NCI-H2196 (cell line): ENCODE measurements at regions not wholly inside any gene's neighbourhood (a gene's known extent, or its start where the extent isn't known, plus 50 kb on each side); places are given as distances from the start of the nearest gene placed in this dataset.

Source experiments
- DNase-seq: peaks from one replicate; lab custom pipeline; 2025; ENCODE audit not compliant: unreplicated experiment; lab: John Stamatoyannopoulos, UW

- DNase-seq: no peak
Measured at GRCh38 chr2:74759986-74760385, 73.9 kb upstream of the HK2 start.

GRCh38 chr2:74760875-74761630 is 72.9 kb upstream of the HK2 start:
- peak; percentile 25 for DNase-seq

- no peak for DNase-seq
Measured at GRCh38 chr2:74762789-74763188, 71.1 kb upstream of the HK2 start.

- no peak for DNase-seq
Measured at GRCh38 chr2:74763962-74764428, 69.9 kb upstream of the HK2 start.

GRCh38 chr2:74764429-74765272 is 69.3 kb upstream of the HK2 start:
- DNase-seq: peak; percentile 35

- no peak for DNase-seq
Measured at GRCh38 chr2:74766780-74767179, 67.1 kb upstream of the HK2 start.

- no peak for DNase-seq
Measured at GRCh38 chr2:74767618-74768017, 66.3 kb upstream of the HK2 start.

- no peak for DNase-seq
Measured at GRCh38 chr2:74768401-74768914, 65.5 kb upstream of the HK2 start.

GRCh38 chr2:74772046-74772445 is 61.9 kb upstream of the HK2 start:
- no peak for DNase-seq

- no peak for DNase-seq
Measured at GRCh38 chr2:74777161-74777900, 56.6 kb upstream of the HK2 start.

- peak; percentile 78 for DNase-seq
Measured at GRCh38 chr2:74778381-74779264, 55.3 kb upstream of the HK2 start.

GRCh38 chr2:74779265-74779558 is 54.7 kb upstream of the HK2 start:
- DNase-seq: no peak

- no peak for DNase-seq
Measured at GRCh38 chr2:74779587-74780135, 54.3 kb upstream of the HK2 start.
